ENCODE measurements at regions not wholly inside any gene's neighbourhood (a gene's known extent, or its start where the extent isn't known, plus 50 kb on each side); places are given as distances from the start of the nearest gene placed in this dataset.
A peak's percentile ranks its signal among the peaks of the same experiment; 100 is the strongest.

DNA sequence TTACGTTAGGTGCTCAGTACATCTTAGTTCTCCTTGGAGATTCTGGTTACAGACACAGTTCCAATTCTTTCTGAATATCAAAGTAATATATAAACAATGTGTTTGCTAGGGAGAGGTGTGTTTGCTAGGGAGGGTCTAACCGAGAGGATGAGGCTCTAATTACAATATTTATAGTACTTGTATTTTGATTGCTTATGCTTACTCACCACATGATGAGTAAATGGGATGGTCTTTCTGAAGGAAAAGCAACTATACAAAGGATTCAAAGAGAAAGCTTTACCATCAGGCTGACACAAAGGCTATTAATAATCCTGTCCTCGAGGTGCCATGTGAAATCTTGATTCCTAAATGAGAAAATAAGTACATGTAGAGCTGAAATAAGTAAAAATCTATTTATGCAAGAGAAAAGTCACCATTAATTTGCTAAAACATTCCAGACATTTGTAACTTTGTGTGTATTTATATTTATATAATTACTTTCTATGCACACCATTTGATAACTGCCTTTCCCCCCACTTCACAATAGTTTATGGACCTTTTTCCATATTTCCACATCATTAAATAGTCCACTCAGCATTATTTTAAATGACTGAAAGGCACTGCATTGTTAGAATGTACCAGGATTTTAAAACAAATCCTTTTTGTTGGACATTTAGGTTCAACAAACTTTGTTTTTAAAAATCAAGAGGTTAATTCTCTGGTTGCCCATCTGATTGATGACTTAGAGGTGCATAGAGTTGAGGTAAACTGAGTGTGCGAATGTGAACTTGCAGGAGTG is 94.5 kb upstream of the FN1 start:
- Histone ChIP-seq H3K36me3 (ENCODE audit: low read depth) (no peaks in the 10 kb centered on the region), H3K4me3 (no peak overlapping the region), H3K4me2 (ENCODE audit: unreplicated experiment) (peak overlapping the region; percentile 29), H3K9ac (peak overlapping the region; percentile 58), H4K20me1 (ENCODE audit: insufficient read depth) (no peaks in the 10 kb centered on the region), H3K79me2 (ENCODE audit: insufficient read depth) (no peaks in the 10 kb centered on the region), H3K27me3 (replicated peaks; ENCODE audit: insufficient read depth) (no peaks in the 10 kb centered on the region), H3F3A (ENCODE audit: insufficient read depth) (peaks cover 68% of the 10 kb centered on the region), H3K9me2 (ENCODE audit: insufficient read depth) (no peaks in the 10 kb centered on the region), H3K9me3 (ENCODE audit: low read depth) (no peaks in the 10 kb centered on the region), H3K4me1 (ENCODE audit: insufficient read depth) (peaks cover 61% of the 10 kb centered on the region), H2AFZ (no peak overlapping the region), H3K27ac (peak overlapping the region; percentile 97)
- in situ Hi-C loops (cut with MboI): no loop called here
- TF ChIP-seq EZH2 (IDR thresholded peaks at IDR 0.05; ENCODE audit: insufficient read depth, poor library complexity, severe bottlenecking) (no peak), EZH2phosphoT487 (IDR thresholded peaks at IDR 0.05; ENCODE audit: insufficient read depth, low read depth) (no peak)
- 48 to 50% methylated on average over 4 of the region's 4 CpGs for WGBS, 2 experiments (ENCODE audit: low coverage in 1 of 2, low lambda C conversion rate in 2 of 2, missing lambda C conversion rate in 2 of 2)
- peak; percentile 60 for DNase-seq

DNA sequence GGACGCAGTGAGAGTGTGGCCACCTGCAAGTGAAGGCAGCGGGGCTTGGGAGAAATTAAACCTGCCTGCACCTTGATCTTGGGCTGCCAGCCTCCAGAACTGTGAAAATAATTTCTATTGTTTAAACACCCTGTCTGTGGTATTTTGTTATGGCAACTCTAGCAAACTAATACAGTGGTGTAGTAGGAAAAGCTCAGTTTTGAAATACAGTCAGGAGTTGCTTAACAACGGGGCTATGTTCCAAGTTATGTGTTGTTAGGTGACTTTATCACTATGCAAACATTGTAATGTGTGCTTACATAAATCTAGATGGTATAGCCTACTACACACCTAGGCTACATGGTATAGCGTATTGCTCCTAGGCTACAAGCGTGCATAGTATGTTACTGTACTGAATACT is 93.4 kb upstream of the FN1 start:
- Histone ChIP-seq H3K36me3 (ENCODE audit: low read depth) (no peaks in the 10 kb centered on the region), H3K27ac (peak overlapping the region; percentile 97), H3K9me2 (ENCODE audit: insufficient read depth) (no peaks in the 10 kb centered on the region), H3F3A (ENCODE audit: insufficient read depth) (peaks cover 60% of the 10 kb centered on the region), H2AFZ (no peak overlapping the region), H3K79me2 (ENCODE audit: insufficient read depth) (no peaks in the 10 kb centered on the region), H3K9me3 (ENCODE audit: low read depth) (no peaks in the 10 kb centered on the region), H3K4me1 (ENCODE audit: insufficient read depth) (peaks cover 54% of the 10 kb centered on the region), H3K27me3 (replicated peaks; ENCODE audit: insufficient read depth) (no peaks in the 10 kb centered on the region), H3K4me2 (ENCODE audit: unreplicated experiment) (peak overlapping the region; percentile 69), H4K20me1 (ENCODE audit: insufficient read depth) (no peaks in the 10 kb centered on the region), H3K9ac (peak overlapping the region; percentile 69), H3K4me3 (no peak overlapping the region)
- 74 to 78% methylated on average over 5 of the region's 5 CpGs for WGBS, 2 experiments (ENCODE audit: low coverage in 1 of 2, low lambda C conversion rate in 2 of 2, missing lambda C conversion rate in 2 of 2)
- no peak for TF ChIP-seq EZH2phosphoT487 (IDR thresholded peaks at IDR 0.05; ENCODE audit: insufficient read depth, low read depth)
- no peak for TF ChIP-seq EZH2 (IDR thresholded peaks at IDR 0.05; ENCODE audit: insufficient read depth, poor library complexity, severe bottlenecking)
- peak; percentile 81 for DNase-seq
- in situ Hi-C loops (cut with MboI): no loop called here

- H4K20me1 ChIP-seq (ENCODE audit: insufficient read depth): no peaks in the 10 kb centered on the region
- H3K27me3 ChIP-seq (replicated peaks; ENCODE audit: insufficient read depth): no peaks in the 10 kb centered on the region
- no peak overlapping the region for H3K4me3 ChIP-seq
- no peak overlapping the region for H2AFZ ChIP-seq
- no peak for TF ChIP-seq EZH2phosphoT487 (IDR thresholded peaks at IDR 0.05; ENCODE audit: insufficient read depth, low read depth)
- no peak for TF ChIP-seq EZH2 (IDR thresholded peaks at IDR 0.05; ENCODE audit: insufficient read depth, poor library complexity, severe bottlenecking)
- peaks cover 60% of the 10 kb centered on the region for H3F3A ChIP-seq (ENCODE audit: insufficient read depth)
- H3K9me2 ChIP-seq (ENCODE audit: insufficient read depth): no peaks in the 10 kb centered on the region
- H3K4me1 ChIP-seq (ENCODE audit: insufficient read depth): peaks cover 54% of the 10 kb centered on the region
- WGBS, 2 experiments (ENCODE audit: low coverage in 1 of 2, low lambda C conversion rate in 2 of 2, missing lambda C conversion rate in 2 of 2): 0 to 4% methylated on average over 2 of the region's 2 CpGs
- peak overlapping the region; percentile 69 for H3K9ac ChIP-seq
- no peaks in the 10 kb centered on the region for H3K36me3 ChIP-seq (ENCODE audit: low read depth)
- in situ Hi-C loops (cut with MboI): no loop called here
- H3K9me3 ChIP-seq (ENCODE audit: low read depth): no peaks in the 10 kb centered on the region
- H3K4me2 ChIP-seq (ENCODE audit: unreplicated experiment): peak overlapping the region; percentile 69
- H3K27ac ChIP-seq: peak overlapping the region; percentile 97
- DNase-seq: peak; percentile 88
- H3K79me2 ChIP-seq (ENCODE audit: insufficient read depth): no peaks in the 10 kb centered on the region
Measured at GRCh38 chr2:215528555-215528954, 92.7 kb upstream of the FN1 start.

DNA sequence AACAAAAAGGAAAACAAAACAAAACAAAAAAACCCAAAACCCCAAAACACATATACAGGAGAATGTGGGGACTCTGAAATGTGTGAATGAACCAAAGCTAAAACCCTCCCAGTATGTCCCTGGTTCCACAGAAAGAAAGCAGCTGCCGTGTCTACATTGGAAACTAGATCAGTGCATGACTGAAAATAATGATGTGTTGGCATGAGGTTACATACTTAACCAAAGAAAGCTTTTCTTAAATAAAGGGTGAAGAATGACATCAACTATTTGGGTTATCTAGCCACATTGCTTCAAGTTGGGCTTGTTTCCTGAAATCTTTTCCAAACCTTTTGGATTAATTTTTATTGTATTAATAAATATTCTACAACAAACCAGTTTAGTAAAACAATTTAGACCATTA is 91.9 kb upstream of the FN1 start:
- Histone ChIP-seq H3K36me3 (ENCODE audit: low read depth) (no peaks in the 10 kb centered on the region), H3K4me2 (ENCODE audit: unreplicated experiment) (peak overlapping the region; percentile 69), H4K20me1 (ENCODE audit: insufficient read depth) (no peaks in the 10 kb centered on the region), H3K4me1 (ENCODE audit: insufficient read depth) (peaks cover 54% of the 10 kb centered on the region), H3K79me2 (ENCODE audit: insufficient read depth) (no peaks in the 10 kb centered on the region), H3K27ac (peak overlapping the region; percentile 97), H2AFZ (peak overlapping the region; percentile 44; the same call in 1 of the 2 replicates), H3K9me3 (ENCODE audit: low read depth) (no peaks in the 10 kb centered on the region), H3K4me3 (peak overlapping the region; percentile 21; the same call in 1 of the 2 replicates), H3K27me3 (replicated peaks; ENCODE audit: insufficient read depth) (no peaks in the 10 kb centered on the region), H3K9me2 (ENCODE audit: insufficient read depth) (no peaks in the 10 kb centered on the region), H3F3A (ENCODE audit: insufficient read depth) (peaks cover 64% of the 10 kb centered on the region), H3K9ac (peak overlapping the region; percentile 69)
- 0% methylated on average over 1 of the region's 1 CpG for WGBS, 2 experiments (ENCODE audit: low coverage in 1 of 2, low lambda C conversion rate in 2 of 2, missing lambda C conversion rate in 2 of 2)
- DNase-seq: peak; percentile 80
- in situ Hi-C loops (cut with MboI): no loop called here
- TF ChIP-seq EZH2 (IDR thresholded peaks at IDR 0.05; ENCODE audit: insufficient read depth, poor library complexity, severe bottlenecking) (no peak), EZH2phosphoT487 (IDR thresholded peaks at IDR 0.05; ENCODE audit: insufficient read depth, low read depth) (no peak)
